GM12878 (cell line): ENCODE measurements at regions not wholly inside any gene's neighbourhood (a gene's known extent, or its start where the extent isn't known, plus 50 kb on each side); places are given as distances from the start of the nearest gene placed in this dataset.

Experiments
- ATAC-seq: fragments of 200-7000 bp; cut with Tn5 transposase; 3 replicates; pipeline ENCODE4 v1.9.1; 2020; ENCODE audit warnings: mild to moderate bottlenecking, moderate library complexity
- BruUV-seq: library from RNA; stranded (reverse); fragments of 400-500 nt; replicated peaks from 2 replicates; lab custom pipeline; 2021; lab: Mats Ljungman, UMichigan
- CTCF ChIA-PET: fragments of 300-600 bp; sonication (Branson Sonifier 250); formaldehyde crosslinking; extraction: SDS; loops from one replicate; lab custom pipeline; 2021; ENCODE audit warnings: inconsistent platforms; lab: Yijun Ruan, JAX
- POLR2A ChIA-PET: fragments of 350-600 bp; formaldehyde crosslinking; extraction: SDS; loops from one replicate; lab custom pipeline; 2021; ENCODE audit warnings: inconsistent platforms; lab: Charles Lee
- RAD21 ChIA-PET: fragments of 300-600 bp; sonication (Branson Sonifier 250); formaldehyde crosslinking; loops from one replicate; lab custom pipeline; 2023; ENCODE audit warnings: antibody characterized with exemption; ENCODE audit not compliant: unreplicated experiment; lab: Charles Lee
- SMC1A ChIA-PET: fragments of 300-600 bp; sonication (Branson Sonifier 250); formaldehyde crosslinking; loops from one replicate; lab custom pipeline; 2023; ENCODE audit not compliant: unreplicated experiment, uncharacterized antibody; lab: Charles Lee
- DNase-seq: peaks from one replicate; pipeline ENCODE4 v3.0.0-alpha.2; 2011; ENCODE audit warnings: low read depth, low spot score
- FAIRE-seq: peaks from 3 replicates; lab custom pipeline; 2011; peaks lifted over from hg19 to GRCh38; lab: Jason Lieb, UNC
- H2AFZ ChIP-seq: 2 replicates; pipeline ENCODE4 v1.6.0; 2011; ENCODE audit warnings: low read depth, low read length, control low read depth; ENCODE audit not compliant: control insufficient read depth
- H3K27ac ChIP-seq: 2 replicates; pipeline ENCODE4 v1.5.1; 2011; ENCODE audit warnings: control low read depth; ENCODE audit not compliant: control insufficient read depth, insufficient read depth
- H3K27me3 ChIP-seq, 2 experiments: replicated peaks in 1 of 2; 2 replicates each; pipeline versions ENCODE4 v1.6.0 to v1.6.1; 2011; ENCODE audit warnings: low read length in 1 of 2; ENCODE audit not compliant: control insufficient read depth in 2 of 2, insufficient read depth in 2 of 2
- H3K36me3 ChIP-seq, 2 experiments: 2 replicates each; pipeline ENCODE4 v1.5.1; 2011; ENCODE audit warnings: low read length in 1 of 2; ENCODE audit not compliant: control insufficient read depth in 2 of 2, insufficient read depth in 2 of 2
- H3K4me1 ChIP-seq: 2 replicates; pipeline ENCODE4 v1.6.1; 2011; ENCODE audit warnings: mild to moderate bottlenecking, low read length, moderate library complexity, mixed read lengths; ENCODE audit not compliant: control insufficient read depth, insufficient read depth
- H3K4me2 ChIP-seq: 2 replicates; pipeline ENCODE4 v1.6.0; 2011; ENCODE audit warnings: control low read depth; ENCODE audit not compliant: control insufficient read depth, insufficient read depth
- H3K4me3 ChIP-seq: fragments of 200-600 bp; sonication (generic); 2 replicates; pipeline ENCODE4 v1.5.1; 2016
- H3K79me2 ChIP-seq: 2 replicates; pipeline ENCODE4 v1.6.0; 2011; ENCODE audit warnings: low read length; ENCODE audit not compliant: control insufficient read depth, insufficient read depth
- H3K9ac ChIP-seq: 2 replicates; pipeline ENCODE4 v1.8.0; 2011; ENCODE audit warnings: low read length, control low read depth, mixed read lengths; ENCODE audit not compliant: control insufficient read depth, insufficient read depth
- H3K9me3 ChIP-seq: replicated peaks from 3 replicates; pipeline ENCODE4 v1.5.1; 2011; ENCODE audit warnings: mild to moderate bottlenecking, low read length; ENCODE audit not compliant: control insufficient read depth, insufficient read depth
- H4K20me1 ChIP-seq: 2 replicates; pipeline ENCODE4 v1.6.0; 2011; ENCODE audit not compliant: control insufficient read depth, insufficient read depth
- BRCA1 ChIP-seq: IDR thresholded peaks from 2 replicates; pipeline ENCODE4 v1.6.1; 2011; ENCODE audit warnings: low read depth, low read length, improper control_type of control experiment
- FOS ChIP-seq: IDR thresholded peaks from 3 replicates; pipeline ENCODE4 v1.6.1; 2011; ENCODE audit warnings: borderline replicate concordance; ENCODE audit not compliant: insufficient read length; ENCODE audit errors: extremely low read depth
- IRF4 ChIP-seq: IDR thresholded peaks from 2 replicates; pipeline ENCODE4 v1.6.1; 2011; ENCODE audit warnings: low read depth, low read length
- MEF2A ChIP-seq: IDR thresholded peaks from 2 replicates; pipeline ENCODE4 v1.6.1; 2011; ENCODE audit warnings: low read depth, mild to moderate bottlenecking, low read length, moderate library complexity; ENCODE audit not compliant: insufficient read depth
- MTA2 ChIP-seq: fragments of 450-650 bp; IDR thresholded peaks from 2 replicates; pipeline ENCODE4 v1.6.1; 2016; ENCODE audit warnings: low read depth, mild to moderate bottlenecking, moderate library complexity
- MTA3 ChIP-seq: IDR thresholded peaks from 2 replicates; pipeline ENCODE4 v1.6.1; 2012; ENCODE audit warnings: low read length, inconsistent platforms, borderline replicate concordance
- PAX8 ChIP-seq: fragments of 450-650 bp; IDR thresholded peaks from 2 replicates; pipeline ENCODE4 v1.6.1; 2017; ENCODE audit warnings: mild to moderate bottlenecking, moderate library complexity
- POLR2A ChIP-seq: IDR thresholded peaks from 2 replicates; pipeline ENCODE4 v1.6.1; 2011; ENCODE audit warnings: low read depth, mild to moderate bottlenecking, low read length
- SMAD5 ChIP-seq: IDR thresholded peaks from 2 replicates; pipeline ENCODE4 v1.6.1; 2016; ENCODE audit warnings: antibody characterized with exemption, low read depth
- ZNF207 ChIP-seq: fragments of 450-650 bp; IDR thresholded peaks from 2 replicates; pipeline ENCODE4 v1.6.1; 2014; ENCODE audit warnings: antibody characterized with exemption, mild to moderate bottlenecking, borderline replicate concordance
- ZNF687 ChIP-seq: fragments of 450-650 bp; IDR thresholded peaks from 2 replicates; pipeline ENCODE4 v1.6.1; 2017; ENCODE audit warnings: mild to moderate bottlenecking, moderate library complexity
- WGBS: methylation state at CpG from one replicate; pipeline ENCODE4 v1.1.6; 2016; ENCODE audit warnings: low lambda C conversion rate; ENCODE audit not compliant: insufficient replicate concordance, insufficient coverage; ENCODE audit errors: missing lambda C conversion rate; 5-methylcytosine and 5-hydroxymethylcytosine counted together
- in situ Hi-C: fragments of 300-500 bp; cut with MboI; formaldehyde crosslinking; loops from 9 replicates; pipeline ENCODE4 v1.14.3; 2018; ENCODE audit warnings: mixed read lengths
- intact Hi-C: fragments of 100-400 bp; cut with micrococcal nuclease; formaldehyde crosslinking; loops from one replicate; pipeline ENCODE4 v1.14.2; 2022; ENCODE audit not compliant: unreplicated experiment
- TF ChIP-seq, protein P1 (sequence below): IDR thresholded peaks from 2 replicates; pipeline ENCODE4 v1.6.1; 2012; ENCODE audit warnings: low read depth, low read length, improper control_type of control experiment
- TF ChIP-seq, protein P2 (sequence below): IDR thresholded peaks from 2 replicates; pipeline ENCODE4 v1.6.1; 2011; ENCODE audit warnings: mild to moderate bottlenecking, low read depth, low read length, moderate library complexity; ENCODE audit not compliant: insufficient replicate concordance
- TF ChIP-seq, protein P3 (sequence below): fragments of 450-650 bp; IDR thresholded peaks from 2 replicates; pipeline ENCODE4 v1.6.1; 2016; ENCODE audit warnings: mild to moderate bottlenecking, moderate library complexity, borderline replicate concordance

DNA sequence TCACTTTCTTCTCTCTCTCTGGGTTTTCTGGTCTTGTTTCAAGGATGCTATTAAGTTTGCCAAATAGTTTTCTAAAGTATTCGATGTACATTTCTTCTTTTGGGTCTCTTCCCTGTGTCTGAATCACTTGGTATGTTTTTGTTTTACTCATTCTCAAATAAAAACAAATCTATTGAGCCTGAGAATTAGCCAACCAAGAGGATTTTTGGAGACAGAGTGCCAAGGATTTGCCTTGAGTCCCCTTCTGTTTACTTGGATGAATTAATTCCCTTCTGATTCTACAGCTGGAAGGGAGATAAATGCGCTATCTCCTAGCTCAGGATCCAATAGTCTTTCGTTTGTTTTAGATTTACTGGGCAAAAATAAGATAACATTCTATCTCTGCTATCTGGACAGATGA, 255.5 kb downstream of the SYT10 start:
- ATAC-seq (no peak), FAIRE-seq (no peak)
- no peaks in the 10 kb centered on the region for H4K20me1 ChIP-seq

More for the DNA sequence above, 255.5 kb downstream of the SYT10 start:
- TF ChIP-seq, protein P1, sequence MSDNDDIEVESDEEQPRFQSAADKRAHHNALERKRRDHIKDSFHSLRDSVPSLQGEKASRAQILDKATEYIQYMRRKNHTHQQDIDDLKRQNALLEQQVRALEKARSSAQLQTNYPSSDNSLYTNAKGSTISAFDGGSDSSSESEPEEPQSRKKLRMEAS: no peak
- TF ChIP-seq, protein P2, sequence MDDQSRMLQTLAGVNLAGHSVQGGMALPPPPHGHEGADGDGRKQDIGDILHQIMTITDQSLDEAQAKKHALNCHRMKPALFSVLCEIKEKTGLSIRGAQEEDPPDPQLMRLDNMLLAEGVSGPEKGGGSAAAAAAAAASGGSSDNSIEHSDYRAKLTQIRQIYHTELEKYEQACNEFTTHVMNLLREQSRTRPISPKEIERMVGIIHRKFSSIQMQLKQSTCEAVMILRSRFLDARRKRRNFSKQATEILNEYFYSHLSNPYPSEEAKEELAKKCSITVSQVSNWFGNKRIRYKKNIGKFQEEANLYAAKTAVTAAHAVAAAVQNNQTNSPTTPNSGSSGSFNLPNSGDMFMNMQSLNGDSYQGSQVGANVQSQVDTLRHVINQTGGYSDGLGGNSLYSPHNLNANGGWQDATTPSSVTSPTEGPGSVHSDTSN: no peak
- TF ChIP-seq POLR2A (no peak), PAX8 (no peak), MEF2A (no peak), ZNF207 (no peak), BRCA1 (no peak), ZNF687 (no peak), FOS (no peak), IRF4 (no peak), MTA2 (no peak), SMAD5 (no peak), MTA3 (no peak)
- TF ChIP-seq, protein P3, sequence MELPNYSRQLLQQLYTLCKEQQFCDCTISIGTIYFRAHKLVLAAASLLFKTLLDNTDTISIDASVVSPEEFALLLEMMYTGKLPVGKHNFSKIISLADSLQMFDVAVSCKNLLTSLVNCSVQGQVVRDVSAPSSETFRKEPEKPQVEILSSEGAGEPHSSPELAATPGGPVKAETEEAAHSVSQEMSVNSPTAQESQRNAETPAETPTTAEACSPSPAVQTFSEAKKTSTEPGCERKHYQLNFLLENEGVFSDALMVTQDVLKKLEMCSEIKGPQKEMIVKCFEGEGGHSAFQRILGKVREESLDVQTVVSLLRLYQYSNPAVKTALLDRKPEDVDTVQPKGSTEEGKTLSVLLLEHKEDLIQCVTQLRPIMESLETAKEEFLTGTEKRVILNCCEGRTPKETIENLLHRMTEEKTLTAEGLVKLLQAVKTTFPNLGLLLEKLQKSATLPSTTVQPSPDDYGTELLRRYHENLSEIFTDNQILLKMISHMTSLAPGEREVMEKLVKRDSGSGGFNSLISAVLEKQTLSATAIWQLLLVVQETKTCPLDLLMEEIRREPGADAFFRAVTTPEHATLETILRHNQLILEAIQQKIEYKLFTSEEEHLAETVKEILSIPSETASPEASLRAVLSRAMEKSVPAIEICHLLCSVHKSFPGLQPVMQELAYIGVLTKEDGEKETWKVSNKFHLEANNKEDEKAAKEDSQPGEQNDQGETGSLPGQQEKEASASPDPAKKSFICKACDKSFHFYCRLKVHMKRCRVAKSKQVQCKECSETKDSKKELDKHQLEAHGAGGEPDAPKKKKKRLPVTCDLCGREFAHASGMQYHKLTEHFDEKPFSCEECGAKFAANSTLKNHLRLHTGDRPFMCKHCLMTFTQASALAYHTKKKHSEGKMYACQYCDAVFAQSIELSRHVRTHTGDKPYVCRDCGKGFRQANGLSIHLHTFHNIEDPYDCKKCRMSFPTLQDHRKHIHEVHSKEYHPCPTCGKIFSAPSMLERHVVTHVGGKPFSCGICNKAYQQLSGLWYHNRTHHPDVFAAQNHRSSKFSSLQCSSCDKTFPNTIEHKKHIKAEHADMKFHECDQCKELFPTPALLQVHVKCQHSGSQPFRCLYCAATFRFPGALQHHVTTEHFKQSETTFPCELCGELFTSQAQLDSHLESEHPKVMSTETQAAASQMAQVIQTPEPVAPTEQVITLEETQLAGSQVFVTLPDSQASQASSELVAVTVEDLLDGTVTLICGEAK: no peak
- Histone ChIP-seq H3K4me1 (no peaks in the 10 kb centered on the region), H2AFZ (no peak overlapping the region), H3K9me3 (no peaks in the 10 kb centered on the region), H3K27ac (no peak overlapping the region), H3K9ac (no peak overlapping the region), H3K27me3 (no peaks in the 10 kb centered on the region), H3K79me2 (no peaks in the 10 kb centered on the region), H3K36me3 (no peaks in the 10 kb centered on the region), H3K4me3 (no peak overlapping the region), H3K4me2 (no peak overlapping the region)
- in situ Hi-C loops: no loop called here
- ChIA-PET POLR2A (no interaction called here), RAD21 (no interaction called here), CTCF (no interaction called here), SMC1A (interaction anchor here (0.8 kb wide), 1 partner anchor 265 kb away, joined by 3 read pairs; no protein-coding TSS in a partner anchor)
- no TSS peak for BruUV-seq
- intact Hi-C loops: no loop called here
- no peak for DNase-seq
- 3% methylated on average over 3 of the region's 3 CpGs for WGBS
